Tongue (tissue), 1 donor: ENCODE measurements at regions not wholly inside any gene's neighbourhood (a gene's known extent, or its start where the extent isn't known, plus 50 kb on each side); places are given as distances from the start of the nearest gene placed in this dataset.
"Not testable (repeated sequence)": the region's sequence is repeated elsewhere in the genome, so short reads cannot be mapped to it uniquely, and the experiment has no call there.

Source experiments
- DNase-seq: peaks from one replicate; pipeline ENCODE4 v3.0.0-alpha.2; 2015

DNA sequence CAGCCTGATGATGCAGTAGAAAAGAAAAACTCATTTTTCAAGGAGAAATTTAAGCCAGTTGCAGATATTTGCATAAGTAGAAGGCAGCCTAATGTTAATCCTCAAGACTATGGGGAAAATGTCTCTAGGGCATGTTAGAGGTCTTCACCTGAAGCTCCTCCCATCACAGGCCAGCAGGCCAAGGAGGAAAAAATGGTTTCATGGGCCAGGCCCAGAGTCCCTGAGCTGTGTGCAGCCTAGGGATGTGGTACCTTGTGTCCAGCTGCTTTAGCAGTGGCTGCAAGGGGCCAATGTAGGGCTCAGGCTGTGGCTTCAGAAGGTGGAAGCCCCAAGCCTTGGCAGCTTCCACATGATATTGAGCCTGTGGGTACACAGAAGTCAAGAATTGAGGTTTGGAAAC, 1946.7 kb upstream of the FLRT2 start:
- no peak for DNase-seq

DNA sequence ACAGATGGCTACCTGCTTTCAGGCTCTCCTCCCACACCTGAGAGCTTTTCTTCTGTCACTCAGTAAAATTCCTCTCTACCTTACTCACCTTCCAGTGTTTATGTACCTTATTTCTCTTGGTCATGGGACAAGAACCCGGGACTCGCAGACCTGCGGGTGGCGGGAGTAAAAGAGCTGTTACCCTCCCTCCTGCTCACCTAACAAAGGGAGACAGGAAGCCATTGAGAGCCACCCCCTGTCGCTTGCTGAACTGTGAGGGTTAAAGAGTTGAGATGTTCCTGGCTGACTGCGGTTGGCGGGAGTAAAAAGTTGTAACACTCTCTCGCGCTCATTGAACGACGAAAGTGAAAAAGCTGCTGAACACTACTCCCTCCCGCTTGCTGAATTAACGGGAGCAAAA, 1935.1 kb upstream of the FLRT2 start:
- no peak for DNase-seq

DNA sequence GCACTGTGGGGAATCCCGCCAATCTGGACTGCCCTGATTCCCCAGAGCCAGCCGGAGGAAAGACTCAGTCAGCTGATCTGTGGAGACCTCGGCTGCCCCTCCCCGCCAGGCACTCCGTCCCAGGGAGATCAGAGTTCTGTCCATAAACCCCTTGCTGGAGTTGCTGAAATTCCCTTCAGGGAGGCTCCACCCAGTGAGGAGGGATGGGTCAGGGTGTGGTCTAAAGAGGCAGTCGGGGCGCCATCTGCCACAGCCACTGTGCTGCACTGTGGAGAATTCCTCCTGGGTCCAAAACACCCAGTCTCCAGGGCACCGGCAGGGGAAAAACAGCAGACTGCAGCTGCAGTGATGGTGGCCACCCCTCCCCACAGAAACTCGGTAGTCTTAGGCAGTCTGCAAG, 1922.3 kb upstream of the FLRT2 start:
- no peak for DNase-seq

DNA sequence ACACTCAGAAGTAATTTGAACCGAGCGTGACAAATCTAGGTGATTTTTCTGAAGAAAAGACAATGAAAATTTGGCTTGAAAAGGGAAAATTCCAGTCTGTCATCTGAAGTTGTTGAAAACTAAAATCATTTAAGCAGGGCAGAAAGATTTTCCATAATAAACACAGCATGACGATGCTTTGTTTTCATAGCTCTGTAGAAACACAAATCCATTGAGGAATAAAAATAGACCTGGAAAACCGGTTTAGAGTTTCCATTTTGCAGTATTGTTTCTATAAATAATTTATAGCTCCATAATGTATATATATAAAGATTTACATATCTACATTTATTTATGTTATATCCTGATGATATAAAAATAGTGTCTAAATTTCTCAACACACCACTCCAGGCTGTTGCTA, 1918.5 kb upstream of the FLRT2 start:
- DNase-seq = peak; percentile 37

DNA sequence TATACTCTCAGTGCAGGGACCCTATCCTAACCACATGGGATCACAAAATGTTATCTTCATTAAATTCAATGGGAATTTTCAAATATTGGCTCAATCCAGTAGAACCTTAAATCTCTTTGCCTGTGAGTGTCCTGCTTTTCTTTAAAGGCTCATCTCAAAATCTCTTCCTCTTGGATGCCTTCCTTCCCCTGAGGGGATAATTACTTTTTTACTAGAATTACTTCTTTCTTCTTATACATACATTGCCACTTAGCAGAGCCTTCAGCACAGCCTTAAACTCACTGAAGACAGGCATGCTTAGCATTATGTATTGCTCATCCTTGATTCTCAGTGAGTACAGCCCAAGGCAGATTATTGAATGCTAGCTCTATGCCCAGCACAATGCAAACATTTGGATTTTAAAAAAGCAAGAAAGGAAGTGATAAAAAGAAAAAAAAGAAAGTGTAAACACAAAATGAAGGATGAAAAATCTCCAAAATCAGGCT, 1918.0 kb upstream of the FLRT2 start:
- DNase-seq = peak; percentile 3

DNA sequence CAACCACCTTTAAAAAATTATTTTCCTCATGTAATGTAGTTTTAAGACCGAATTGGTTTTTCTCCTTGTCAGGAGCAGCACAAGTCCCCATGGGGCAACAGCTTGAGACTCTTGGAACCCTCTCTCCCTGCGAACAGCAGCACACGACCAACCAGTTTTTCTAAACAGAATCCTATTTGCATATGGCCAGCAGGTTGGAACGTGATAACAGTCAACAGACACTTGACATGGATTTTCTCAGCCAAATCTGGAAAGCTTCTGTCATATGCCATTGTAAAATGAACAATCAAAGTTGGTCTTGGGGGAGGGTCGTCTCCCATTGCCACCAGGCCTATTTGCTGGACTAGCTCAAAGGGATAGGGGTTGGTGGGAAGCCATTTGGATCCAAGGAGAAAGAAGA, 1915.0 kb upstream of the FLRT2 start:
- DNase-seq = no peak

DNA sequence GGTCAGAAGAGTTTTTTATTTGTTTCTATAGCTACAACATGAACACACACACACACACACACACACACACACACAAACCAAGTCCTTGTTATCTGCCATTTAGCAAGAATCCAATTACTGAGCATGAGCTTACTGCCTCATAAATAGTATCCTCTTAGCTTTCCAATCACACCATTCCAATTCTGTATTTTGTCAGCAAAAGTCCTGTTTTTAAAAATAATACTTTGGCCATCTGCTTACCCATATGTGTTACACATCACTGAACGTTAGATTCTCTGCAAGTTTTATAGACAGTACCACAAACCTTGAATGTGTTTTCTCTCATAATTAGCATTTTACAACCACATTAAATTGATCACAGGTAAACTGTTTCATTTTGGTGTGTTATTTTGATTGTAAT, 1905.4 kb upstream of the FLRT2 start:
- no peak for DNase-seq

DNA sequence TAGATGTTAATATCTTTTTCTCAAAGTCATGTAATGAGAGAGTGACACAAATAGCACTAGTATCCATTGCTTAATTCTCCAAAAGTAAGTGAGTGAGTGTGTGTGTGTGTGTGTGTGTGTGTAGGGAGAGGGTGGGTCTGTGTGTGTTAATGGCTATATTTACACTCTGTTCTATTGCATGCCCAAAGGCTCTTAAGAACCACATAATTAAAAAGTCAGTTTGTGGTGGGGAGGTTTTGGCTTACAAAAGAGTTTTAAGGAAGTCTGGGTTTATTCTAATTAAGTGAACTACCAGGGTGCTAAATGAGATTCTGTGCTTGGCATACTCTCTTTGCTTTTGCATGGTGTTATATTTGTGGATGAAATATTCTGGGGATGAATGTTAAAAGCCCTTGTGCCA, 1897.6 kb upstream of the FLRT2 start:
- no peak for DNase-seq

DNA sequence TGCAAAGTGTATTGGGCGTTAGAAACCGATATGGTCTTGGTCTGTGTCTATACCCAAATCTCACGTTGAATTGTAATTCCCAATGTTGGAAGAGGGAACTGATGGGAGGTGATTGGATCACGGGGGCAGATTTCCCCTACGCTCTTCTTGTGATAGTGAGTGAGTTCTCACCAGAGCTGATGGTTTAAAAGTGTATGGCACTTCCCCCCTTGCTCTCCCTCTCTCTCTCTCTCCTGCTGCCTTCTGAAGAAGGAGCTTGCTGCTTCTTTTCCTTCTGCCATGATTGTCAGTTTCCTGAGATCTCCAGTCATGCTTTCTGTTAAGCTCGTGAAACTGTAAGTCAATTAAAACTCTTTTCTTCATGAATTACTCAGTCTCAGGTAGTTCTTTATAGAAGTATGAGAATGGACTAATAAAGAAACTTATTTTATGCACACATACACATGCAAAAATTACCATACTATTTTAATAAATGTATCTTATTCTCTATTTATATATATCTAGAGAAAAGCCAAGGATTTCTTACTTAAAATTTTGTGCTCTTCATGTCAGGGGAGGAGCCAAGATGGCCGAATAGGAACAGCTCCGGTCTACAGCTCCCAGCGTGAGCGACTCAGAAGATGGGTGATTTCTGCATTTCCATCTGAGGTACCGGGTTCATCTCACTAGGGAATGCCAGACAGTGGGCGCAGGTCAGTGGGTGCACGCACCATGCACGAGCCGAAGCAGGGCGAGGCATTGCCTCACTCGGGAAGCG, 1891.0 kb upstream of the FLRT2 start:
- DNase-seq = no peak

DNA sequence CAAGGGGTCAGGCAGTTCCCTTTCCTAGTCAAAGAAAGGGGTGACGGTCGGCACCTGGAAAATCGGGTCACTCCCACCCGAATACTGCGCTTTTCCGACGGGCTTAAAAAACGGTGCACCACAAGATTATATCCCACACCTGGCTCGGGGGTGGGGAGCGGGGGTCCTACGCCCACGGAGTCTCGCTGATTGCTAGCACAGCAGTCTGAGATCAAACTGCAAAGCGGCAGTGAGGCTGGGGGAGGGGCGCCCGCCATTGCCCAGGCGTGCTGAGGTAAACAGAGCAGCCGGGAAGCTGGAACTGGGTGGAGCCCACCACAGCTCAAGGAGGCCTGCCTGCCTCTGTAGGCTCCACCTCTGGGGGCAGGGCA, 1890.5 kb upstream of the FLRT2 start:
- DNase-seq = not testable (repeated sequence)

DNA sequence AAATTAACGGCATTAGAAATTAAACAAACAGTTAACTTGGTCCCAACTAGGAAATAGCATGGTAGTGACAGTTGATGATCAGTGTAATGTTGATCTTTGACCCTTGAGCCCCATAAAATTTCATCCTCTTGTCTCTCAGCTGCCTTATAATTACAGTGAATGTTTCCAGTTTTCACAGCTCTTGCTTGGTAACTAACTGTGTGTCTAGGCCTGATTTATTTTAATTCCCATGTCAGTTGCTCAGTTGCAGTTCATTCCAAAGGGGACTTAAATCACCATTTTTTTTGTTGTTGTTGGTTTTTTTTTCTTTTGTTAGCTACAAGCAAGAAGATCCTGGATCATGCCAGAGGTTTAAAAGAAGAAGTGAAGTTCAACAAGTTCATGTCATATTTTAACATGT, 1883.7 kb upstream of the FLRT2 start:
- no peak for DNase-seq

DNA sequence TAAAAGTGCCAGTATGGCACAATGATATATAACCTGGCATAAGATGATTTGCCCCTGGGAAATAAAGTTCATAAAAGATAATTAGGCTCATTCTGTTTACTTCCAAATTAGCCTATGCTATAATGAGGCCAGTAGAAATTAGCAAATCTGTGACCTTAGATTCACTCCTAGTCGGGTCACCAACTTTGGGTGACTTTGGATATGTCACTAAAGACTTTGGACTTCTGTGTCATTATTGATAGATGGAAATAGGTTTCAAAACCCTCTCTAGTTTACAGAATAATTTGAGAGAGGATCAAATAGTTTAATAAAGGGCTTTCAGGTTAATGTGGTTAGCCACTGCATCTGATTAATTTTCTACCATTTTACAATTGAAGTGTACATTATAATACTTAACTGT, 1869.3 kb upstream of the FLRT2 start:
- no peak for DNase-seq

DNA sequence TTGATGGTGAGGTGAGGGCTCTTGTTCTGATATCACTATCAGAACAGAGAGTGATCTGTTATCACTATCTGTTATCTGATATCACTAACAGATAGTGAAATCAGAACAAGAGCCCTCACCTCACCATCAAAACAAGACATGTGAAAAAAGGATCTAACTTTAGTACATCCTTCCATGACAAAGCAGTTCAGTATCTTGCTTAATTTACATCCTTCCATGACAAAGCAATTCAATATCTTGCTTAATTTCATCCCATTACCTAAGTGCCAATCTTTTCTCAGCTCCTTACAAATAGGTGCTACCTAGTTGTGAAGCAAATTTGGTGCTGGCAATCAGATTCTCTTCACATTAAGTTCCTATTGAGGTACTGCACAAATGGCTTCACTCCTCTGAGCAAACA, 1865.6 kb upstream of the FLRT2 start:
- DNase-seq = no peak

DNA sequence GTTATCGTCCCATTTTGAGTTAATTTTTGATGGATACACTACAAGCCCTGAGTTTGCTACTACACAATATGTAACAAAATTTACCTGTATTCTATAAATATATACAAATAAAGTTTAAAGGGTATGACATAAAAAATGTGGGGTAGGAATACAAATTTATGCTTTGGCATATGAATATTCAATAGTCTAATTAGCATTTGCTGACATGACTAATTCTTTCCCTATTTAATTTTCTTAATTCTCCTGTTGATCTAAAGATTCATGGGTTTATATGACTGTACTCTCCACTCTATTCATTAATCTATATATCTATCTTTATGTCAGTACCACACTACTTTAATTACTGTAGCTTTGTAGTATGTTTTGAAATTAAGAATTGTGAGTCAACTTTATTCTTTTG, 1840.7 kb upstream of the FLRT2 start:
- DNase-seq = no peak

DNA sequence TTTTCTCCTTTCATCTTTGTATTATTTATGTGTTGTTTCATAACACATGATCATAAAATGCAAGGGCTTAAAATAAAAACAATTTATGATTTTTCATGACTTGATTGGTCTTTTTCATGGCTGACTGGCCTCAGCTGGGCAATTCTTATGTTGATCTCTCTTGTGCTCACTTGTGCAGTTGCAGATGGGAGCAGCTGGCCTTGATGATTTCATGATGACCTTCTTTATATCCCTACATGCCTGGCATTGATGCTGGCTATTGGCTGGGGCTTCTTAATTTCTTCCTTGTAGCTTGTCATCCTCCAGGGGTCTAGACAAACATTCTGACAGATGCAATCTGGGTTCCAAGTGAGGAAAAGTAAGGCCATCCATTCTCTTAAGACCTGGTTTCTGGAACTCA, 1832.8 kb upstream of the FLRT2 start:
- DNase-seq = no peak

DNA sequence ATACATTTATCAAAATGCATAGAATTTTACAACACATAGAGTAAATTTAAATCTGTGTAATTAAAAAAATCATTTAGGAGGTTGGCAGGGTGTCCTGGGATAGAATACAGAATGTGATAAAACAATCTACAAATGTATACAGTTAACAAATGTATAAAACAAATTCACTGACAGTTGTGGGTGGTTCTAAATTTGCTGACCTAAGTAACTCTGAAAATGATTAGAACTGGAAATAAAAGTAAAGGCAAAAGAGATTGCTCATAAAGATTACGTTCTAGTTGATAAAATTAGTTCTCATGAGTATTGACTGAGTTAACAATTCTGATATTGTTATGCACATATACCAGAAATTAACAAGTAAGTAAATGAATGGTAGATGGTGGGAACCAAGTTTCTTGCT, 1827.3 kb upstream of the FLRT2 start:
- DNase-seq = no peak

DNA sequence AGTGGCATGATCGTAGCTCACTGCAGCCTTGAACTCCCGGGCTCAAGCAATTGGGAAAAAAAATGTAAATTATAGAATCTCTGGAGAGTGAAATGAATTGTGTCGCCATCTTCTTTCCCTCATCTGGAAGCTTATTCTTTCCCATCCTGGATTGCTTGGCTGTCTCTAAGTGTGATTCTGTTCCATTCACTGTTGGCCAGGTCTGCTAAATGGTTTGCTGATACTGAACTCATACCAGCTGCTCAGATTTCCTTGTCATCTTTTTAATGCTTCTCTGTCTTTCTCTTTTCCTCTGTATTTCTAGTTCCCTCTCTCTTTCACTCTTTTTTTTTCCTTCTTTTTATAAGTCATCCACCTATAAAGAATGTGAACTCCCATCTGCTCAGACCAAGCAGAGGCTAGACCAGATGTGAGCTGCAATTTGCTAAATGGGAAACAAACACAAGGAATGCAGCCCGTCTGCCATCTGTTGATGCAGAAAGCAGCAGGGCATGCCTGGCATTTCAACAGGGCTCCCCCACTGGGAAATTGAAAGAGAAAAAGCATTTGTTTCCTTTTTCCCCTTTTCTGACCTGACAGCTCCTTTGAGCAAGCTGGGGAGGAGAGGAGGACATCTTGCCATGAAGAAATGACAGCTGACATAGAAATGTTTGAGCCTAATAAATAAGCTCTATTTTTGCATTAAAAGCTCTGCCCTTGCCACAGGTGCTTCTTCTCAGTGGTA, 1823.6 kb upstream of the FLRT2 start:
- peak; percentile 11 for DNase-seq

DNA sequence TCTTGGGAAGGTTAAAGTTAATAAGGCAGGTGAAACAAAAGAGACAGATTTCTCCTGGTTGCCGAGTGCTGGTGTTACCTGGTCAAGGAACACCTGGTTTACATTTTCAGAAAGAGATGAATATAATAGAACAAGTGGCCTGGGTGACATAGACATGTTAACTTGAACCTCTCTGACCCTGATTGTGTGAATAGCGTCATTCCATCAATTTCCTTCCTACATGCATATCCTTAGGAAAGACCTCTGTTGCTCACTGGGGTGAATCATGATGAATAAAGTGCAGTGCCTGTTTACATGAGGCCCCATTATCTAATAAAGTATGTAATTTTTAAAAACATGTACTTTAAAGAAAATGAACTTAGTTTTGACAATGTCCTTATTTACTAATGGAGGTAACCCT, 1822.9 kb upstream of the FLRT2 start:
- DNase-seq = no peak

DNA sequence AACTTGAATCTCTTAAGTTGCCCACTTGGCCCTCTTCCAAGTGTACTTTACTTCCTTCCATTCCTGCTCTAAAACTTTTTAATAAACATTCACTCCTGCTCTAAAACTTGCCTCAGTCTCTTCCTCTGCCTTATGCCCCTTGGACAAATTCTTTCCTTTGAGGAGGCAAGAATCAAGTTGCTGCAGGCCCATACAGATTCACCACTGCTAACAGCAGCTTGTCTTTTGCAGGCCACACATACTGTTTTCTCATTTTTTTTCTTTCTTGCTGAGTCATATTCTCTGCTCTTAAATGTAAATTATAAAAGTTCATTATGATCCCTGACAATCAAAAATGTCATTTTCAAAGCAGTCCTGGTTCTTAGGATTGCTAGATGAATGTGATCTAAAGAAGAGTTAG, 1820.8 kb upstream of the FLRT2 start:
- DNase-seq = no peak

DNA sequence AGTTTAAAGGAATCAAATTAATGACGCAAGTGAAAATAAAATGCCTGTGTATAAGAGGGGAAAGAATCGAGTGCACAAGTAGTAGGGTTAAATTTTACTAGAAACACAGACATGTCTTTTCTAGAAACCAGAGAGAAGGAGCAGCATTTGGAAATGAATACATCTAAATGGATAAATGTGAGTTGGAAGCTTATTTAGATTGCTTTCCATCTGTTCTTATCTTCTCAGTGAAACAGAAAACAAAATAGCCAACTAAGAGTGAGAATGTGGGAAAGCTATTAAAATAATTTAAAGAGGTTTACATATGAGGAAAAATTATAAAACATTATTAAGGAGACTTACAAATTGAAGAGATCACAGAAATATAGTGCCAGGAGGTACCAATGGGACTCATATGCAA, 1818.9 kb upstream of the FLRT2 start:
- no peak for DNase-seq

DNA sequence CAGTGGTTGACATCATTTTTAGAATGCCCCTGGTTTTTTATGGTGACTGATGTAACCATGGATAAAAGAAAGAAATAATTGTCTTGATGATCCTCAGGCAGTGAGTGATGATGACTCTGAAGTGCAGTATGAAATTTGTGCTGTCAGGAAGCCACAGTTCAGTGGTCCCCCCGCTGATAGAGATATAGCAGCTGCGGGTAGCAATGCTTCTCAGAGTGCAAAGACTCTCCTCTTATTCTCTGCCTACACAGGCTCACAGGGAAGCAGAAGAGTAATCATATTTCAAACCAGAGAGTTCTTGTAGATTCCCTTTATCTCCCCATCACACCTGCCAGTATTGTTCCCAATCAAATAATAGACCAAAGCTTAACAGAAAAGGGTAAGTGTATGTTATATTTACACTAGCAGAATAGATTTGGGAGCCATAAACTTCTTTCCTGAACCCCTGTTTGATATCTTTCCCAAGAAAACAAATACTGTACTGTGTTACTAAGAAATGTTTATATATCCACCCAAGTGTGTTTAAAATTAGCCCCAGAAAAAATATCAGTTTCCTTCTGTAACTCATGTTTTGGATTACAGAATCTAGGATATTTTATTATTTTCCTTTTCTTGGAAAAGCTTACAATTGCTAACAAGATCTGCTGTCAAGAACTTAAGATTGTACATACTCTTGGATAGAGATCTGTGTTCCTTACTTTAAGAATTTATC, 1817.4 kb upstream of the FLRT2 start:
- DNase-seq = peak; percentile 32

DNA sequence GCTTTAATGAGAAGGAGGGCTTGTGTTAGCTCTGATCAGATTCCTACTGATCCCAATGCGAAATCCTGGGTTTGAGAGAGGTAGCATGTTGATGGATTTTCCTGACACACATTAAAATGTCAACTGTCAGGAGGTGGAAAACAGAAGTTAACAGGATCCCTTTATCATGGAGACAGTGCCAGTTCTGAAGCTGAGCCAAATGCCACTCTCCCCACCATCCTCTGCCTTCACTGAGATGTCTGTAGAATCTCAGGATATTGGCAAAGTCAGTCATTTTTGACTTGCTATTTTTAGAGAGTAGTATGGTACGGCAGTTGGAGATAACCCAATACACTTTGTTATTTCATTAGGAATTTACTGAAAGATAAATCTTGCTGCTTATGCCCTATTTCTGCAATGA, 1816.2 kb upstream of the FLRT2 start:
- DNase-seq = no peak

DNA sequence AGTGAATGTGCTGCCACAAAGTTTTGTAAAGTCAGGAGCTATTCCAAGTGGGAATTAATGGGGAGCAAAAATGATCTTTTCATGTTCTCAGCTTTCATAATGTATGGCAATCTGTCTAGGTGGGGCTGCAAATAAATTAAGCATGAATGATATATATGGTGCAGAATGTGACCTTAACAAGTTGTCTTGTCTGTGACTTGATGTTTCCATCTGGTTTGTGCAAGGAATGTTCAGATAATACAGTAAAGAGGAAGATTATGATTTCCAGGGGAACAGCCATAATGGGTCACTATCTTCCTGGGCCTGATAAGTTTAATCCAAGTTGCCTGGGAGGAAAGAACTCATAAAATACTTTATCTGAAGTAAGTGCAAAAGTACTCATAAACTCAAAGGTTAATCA, 1815.8 kb upstream of the FLRT2 start:
- DNase-seq = no peak

DNA sequence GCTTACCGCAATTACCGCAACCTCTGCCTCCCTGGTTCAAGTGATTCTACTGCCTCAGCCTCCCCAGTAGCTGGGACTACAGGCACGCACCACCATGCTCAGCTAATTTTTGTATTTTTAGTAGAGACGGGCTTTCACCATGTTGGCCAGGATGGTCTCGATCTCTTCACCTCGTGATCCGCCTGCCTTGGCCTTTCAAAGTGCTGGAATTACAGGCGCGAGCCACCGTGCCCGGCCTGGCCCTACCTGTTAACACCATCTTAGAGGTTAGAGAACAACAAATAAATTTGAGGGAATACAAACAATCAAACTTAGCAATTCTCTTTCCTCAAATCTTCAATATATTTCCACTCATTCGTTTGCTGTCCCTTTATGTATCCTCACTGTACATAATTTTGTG, 1810.5 kb upstream of the FLRT2 start:
- DNase-seq = not testable (repeated sequence)
